Lower lobe of right lung (tissue), 2 donors: ENCODE measurements at regions not wholly inside any gene's neighbourhood (a gene's known extent, or its start where the extent isn't known, plus 50 kb on each side); places are given as distances from the start of the nearest gene placed in this dataset.
A peak's percentile ranks its signal among the peaks of the same experiment; 100 is the strongest.

Experiments used
- ATAC-seq, 2 donors: fragments of 200-7000 bp; cut with Tn5 transposase; one replicate each; pipeline ENCODE4 v1.9.1; 2020 to 2022; ENCODE audit warnings: mild to moderate bottlenecking in 2 of 2, moderate library complexity in 2 of 2
- DNase-seq: peaks from one replicate; pipeline ENCODE4 v3.0.0-alpha.2; 2020
- H3K27ac ChIP-seq: fragments of 200-600 bp; one replicate; pipeline ENCODE4 v1.8.0; 2022
- H3K27me3 ChIP-seq: fragments of 200-600 bp; one replicate; pipeline ENCODE4 v1.8.0; 2022; ENCODE audit warnings: low read depth
- H3K36me3 ChIP-seq: fragments of 200-600 bp; one replicate; pipeline ENCODE4 v1.8.0; 2022; ENCODE audit warnings: mild to moderate bottlenecking
- H3K4me1 ChIP-seq: fragments of 200-600 bp; one replicate; pipeline ENCODE4 v1.8.0; 2022
- H3K4me3 ChIP-seq: fragments of 200-600 bp; one replicate; pipeline ENCODE4 v1.8.0; 2022; ENCODE audit warnings: mild to moderate bottlenecking
- H3K9me3 ChIP-seq: fragments of 200-600 bp; one replicate; pipeline ENCODE4 v1.8.0; 2022
- intact Hi-C: fragments of 100-400 bp; cut with DNase I; formaldehyde crosslinking; loops from one replicate; pipeline ENCODE4 v1.11.0; 2022
- TF ChIP-seq, protein P1 (sequence below): fragments of 200-600 bp; IDR thresholded peaks from one replicate; pipeline ENCODE4 v1.8.0; 2022; ENCODE audit warnings: antibody characterized with exemption, mild to moderate bottlenecking
- donor health status: DM: no; HTN: yes; CAD: no; lungs with severe emphysema.

DNA sequence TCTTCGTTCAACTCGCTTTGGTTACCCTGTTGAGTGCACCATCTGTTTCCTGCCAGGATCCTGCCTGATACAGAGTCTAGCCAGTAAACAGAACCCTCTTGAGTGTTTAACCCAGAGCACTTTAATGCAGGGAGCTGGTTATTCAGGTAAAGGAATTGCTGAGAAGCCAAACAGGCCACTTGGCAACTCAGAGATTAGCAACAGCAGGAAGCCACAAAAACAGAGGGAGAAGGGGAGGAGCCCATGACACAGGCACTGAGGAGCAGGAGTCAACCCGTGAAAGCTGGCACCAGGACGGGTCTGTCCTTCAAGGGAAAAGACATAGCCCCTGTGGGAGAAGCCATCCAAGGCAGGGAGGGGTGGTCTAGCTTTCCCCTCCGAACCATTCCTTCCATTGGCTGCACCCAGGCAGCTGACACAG is 641.4 kb downstream of the ZNF674 start:
- no peak overlapping the region for H3K27ac ChIP-seq
- DNase-seq (no peak), ATAC-seq (peak; percentile 64 to 73)
- no peak overlapping the region for H3K4me3 ChIP-seq
- intact Hi-C loops: no loop called here
- H3K27me3 ChIP-seq: no peaks in the 10 kb centered on the region
- H3K36me3 ChIP-seq: no peaks in the 10 kb centered on the region
- H3K4me1 ChIP-seq: no peaks in the 10 kb centered on the region
- H3K9me3 ChIP-seq: no peaks in the 10 kb centered on the region
- TF ChIP-seq, protein P1, sequence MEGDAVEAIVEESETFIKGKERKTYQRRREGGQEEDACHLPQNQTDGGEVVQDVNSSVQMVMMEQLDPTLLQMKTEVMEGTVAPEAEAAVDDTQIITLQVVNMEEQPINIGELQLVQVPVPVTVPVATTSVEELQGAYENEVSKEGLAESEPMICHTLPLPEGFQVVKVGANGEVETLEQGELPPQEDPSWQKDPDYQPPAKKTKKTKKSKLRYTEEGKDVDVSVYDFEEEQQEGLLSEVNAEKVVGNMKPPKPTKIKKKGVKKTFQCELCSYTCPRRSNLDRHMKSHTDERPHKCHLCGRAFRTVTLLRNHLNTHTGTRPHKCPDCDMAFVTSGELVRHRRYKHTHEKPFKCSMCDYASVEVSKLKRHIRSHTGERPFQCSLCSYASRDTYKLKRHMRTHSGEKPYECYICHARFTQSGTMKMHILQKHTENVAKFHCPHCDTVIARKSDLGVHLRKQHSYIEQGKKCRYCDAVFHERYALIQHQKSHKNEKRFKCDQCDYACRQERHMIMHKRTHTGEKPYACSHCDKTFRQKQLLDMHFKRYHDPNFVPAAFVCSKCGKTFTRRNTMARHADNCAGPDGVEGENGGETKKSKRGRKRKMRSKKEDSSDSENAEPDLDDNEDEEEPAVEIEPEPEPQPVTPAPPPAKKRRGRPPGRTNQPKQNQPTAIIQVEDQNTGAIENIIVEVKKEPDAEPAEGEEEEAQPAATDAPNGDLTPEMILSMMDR: no peak

DNA sequence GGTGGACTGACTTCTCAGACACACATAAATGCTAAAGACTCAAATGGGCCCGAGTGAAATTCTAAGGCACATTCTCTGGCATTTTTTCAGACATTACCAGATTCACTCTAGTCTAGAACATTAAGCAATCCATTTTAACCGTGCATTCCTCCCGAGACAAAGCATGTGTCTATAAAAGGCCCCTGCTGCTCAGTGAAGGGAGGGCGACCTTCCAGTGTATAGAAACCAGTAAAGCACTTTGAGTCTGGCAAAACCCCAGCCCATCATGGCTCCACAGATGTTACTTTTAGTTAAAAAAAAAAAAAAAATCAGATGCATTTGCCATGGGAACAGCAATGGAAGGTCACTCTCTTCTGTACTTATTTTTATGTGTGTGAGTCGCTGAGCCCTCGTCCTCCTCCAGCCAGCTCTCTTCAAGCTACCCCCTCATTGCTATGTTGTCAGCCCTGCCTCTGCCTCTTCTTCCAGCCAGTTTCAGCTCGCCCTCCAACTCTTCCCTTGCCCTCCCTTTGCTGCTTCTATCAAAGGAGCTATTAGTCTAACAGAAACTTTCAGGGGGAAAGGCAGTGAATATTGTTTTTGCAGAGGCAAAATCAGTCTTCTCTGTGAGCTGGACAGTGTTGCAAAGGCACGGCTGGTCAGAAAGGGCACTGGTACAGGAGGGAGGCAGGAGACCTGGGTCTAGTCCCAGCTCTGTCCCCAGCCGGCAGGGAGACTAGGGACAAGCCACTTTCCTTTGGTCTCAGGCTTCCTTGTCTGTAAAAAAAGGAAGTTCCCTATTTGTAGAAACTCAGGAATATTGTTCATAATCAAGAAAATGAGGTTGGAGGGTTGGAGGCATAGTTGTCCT is 644.2 kb downstream of the ZNF674 start:
- Histone ChIP-seq H3K27ac (no peak overlapping the region), H3K9me3 (no peaks in the 10 kb centered on the region), H3K4me1 (no peaks in the 10 kb centered on the region), H3K36me3 (no peaks in the 10 kb centered on the region), H3K27me3 (no peaks in the 10 kb centered on the region), H3K4me3 (no peak overlapping the region)
- TF ChIP-seq, protein P1: no peak
- no peak for DNase-seq
- intact Hi-C loops: no loop called here
- ATAC-seq: no peak

DNA sequence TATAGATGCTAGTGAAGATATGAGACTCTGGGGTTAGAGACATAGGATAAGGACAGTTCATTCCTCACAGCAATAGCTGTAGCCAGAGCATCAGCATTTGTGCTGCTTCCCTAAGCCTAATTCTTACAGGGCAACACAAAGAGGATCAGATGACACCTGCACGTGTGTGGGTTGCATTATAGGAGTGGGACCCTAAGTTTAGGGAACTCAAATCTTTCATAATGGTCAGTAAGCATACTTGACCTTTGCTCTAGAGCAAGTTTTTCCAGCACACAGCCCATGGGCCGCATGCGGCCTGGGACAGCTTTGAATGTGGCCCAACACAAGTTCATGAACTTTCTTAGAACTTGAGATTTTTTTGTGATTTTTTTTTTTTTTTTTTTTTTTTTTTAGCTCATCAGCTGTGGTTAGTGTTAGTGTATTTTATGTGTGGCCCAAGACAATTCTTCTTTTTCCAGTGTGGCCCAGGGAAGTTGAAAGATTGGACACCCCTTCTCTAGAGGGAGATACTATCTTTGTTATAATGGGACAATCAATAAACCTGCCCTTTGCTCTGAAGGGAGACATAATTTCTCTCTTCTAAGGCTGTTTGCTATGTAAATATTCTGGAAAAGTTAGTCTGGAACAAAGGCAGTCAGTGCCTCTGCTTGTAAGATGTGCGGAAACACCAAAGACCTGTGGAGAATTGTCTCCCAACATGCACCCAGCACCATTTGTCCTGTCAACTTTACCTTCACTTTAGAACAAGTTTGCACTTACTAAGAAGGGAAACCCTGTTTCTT is 650.2 kb downstream of the ZNF674 start:
- no peak for DNase-seq
- no peak overlapping the region for H3K27ac ChIP-seq
- no peak overlapping the region for H3K4me3 ChIP-seq
- H3K27me3 ChIP-seq: no peaks in the 10 kb centered on the region
- H3K4me1 ChIP-seq: no peaks in the 10 kb centered on the region
- intact Hi-C loops: no loop called here
- H3K36me3 ChIP-seq: no peaks in the 10 kb centered on the region
- ATAC-seq: no peak
- H3K9me3 ChIP-seq: no peaks in the 10 kb centered on the region
- TF ChIP-seq, protein P1: no peak

DNA sequence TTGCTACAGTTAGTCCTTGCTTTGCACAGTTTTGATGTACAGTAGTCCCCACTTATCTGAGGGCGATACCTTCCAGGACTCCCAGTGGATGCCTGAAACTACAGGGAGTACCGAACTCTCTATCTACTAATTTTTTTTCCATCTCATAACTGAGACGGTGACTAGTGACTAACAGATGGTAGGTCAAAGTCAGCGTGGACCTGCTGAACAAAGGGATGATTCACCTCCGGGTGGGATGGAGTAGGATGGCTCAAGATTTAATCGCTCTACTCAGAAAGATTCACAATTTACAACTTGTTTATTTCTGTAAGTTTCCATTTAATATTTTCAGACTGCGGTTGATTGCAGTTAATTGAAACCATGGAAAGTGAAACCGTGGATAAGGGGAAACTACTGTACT is 655.8 kb downstream of the ZNF674 start:
- no peak overlapping the region for H3K4me3 ChIP-seq
- H3K27me3 ChIP-seq: no peaks in the 10 kb centered on the region
- H3K4me1 ChIP-seq: no peaks in the 10 kb centered on the region
- DNase-seq: no peak
- no peaks in the 10 kb centered on the region for H3K9me3 ChIP-seq
- no peak for ATAC-seq
- H3K36me3 ChIP-seq: no peaks in the 10 kb centered on the region
- intact Hi-C loops: no loop called here
- TF ChIP-seq, protein P1: no peak
- no peak overlapping the region for H3K27ac ChIP-seq

DNA sequence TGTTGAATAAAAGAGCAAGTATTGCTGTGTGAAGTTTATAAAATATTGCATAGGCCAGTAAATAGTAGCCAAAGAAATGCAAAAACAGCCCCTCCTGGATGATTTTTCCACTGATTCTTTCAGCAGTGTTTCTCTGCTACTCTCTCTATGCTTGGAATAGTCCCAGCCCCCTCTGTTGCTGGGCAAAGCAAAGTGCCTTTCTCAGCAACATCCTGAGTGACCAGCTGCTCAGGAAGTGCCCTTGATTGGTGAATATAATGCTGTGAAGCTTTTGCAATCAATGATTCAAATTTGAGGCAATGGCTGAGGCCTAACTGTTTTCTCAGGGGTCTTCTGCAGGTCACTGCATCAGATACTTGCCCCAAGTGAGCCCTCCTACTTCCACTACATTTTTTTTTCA is 656.7 kb downstream of the ZNF674 start:
- no peak overlapping the region for H3K4me3 ChIP-seq
- no peaks in the 10 kb centered on the region for H3K9me3 ChIP-seq
- H3K36me3 ChIP-seq: no peaks in the 10 kb centered on the region
- TF ChIP-seq, protein P1: no peak
- ATAC-seq (no peak), DNase-seq (no peak)
- intact Hi-C loops: no loop called here
- no peaks in the 10 kb centered on the region for H3K4me1 ChIP-seq
- no peak overlapping the region for H3K27ac ChIP-seq
- no peaks in the 10 kb centered on the region for H3K27me3 ChIP-seq
